ENCODE measurements at regions not wholly inside any gene's neighbourhood (a gene's known extent, or its start where the extent isn't known, plus 50 kb on each side); places are given as distances from the start of the nearest gene placed in this dataset.

GRCh38 chr6:56849896-56850295, 105.0 kb upstream of the BEND6 start:
- intact Hi-C loops (cut with micrococcal nuclease; ENCODE audit: unreplicated experiment), result loop anchor here (10.0 kb wide), 2 partner anchors 85 to 215 kb away; no protein-coding TSS in a partner anchor
- Histone ChIP-seq H3K9me3 (ENCODE audit: low read length) (no peaks in the 10 kb centered on the region), H3K27ac (ENCODE audit: low read depth, low read length, poor library complexity, severe bottlenecking) (no peak overlapping the region), H3K79me2 (ENCODE audit: insufficient read depth, low read depth, low read length) (no peaks in the 10 kb centered on the region), H3K4me3 (ENCODE audit: low read depth, low read length, poor library complexity, severe bottlenecking) (no peak overlapping the region), H2AFZ (ENCODE audit: low read length) (no peak overlapping the region), H3K9me2 (ENCODE audit: insufficient read depth, low read length) (no peaks in the 10 kb centered on the region), H4K20me1 (ENCODE audit: insufficient read depth, low read length) (no peaks in the 10 kb centered on the region), H3K4me2 (ENCODE audit: low read length) (no peak overlapping the region), H3K4me1 (ENCODE audit: insufficient read depth, low read length, poor library complexity, severe bottlenecking) (peaks cover 4% of the 10 kb centered on the region), H3K36me3 (ENCODE audit: insufficient read depth, low read length) (no peaks in the 10 kb centered on the region)
- TF ChIP-seq CTCF (conservative IDR thresholded peaks at IDR 0.05; ENCODE audit: low read length) (no peak), EZH2phosphoT487 (IDR thresholded peaks at IDR 0.05; ENCODE audit: borderline replicate concordance, low read depth, low read length) (no peak)
- BruUV-seq (replicated peaks), result no TSS peak
- DNase-seq (ENCODE audit: low spot score), result no peak
- ChIA-PET CTCF (ENCODE audit: unreplicated experiment) (interaction anchor here (0.6 kb wide), 1 partner anchor 240 kb away, joined by 3 read pairs; the partner anchor contains the start of gene ZNF451), POLR2A (no interaction called here)

DNA sequence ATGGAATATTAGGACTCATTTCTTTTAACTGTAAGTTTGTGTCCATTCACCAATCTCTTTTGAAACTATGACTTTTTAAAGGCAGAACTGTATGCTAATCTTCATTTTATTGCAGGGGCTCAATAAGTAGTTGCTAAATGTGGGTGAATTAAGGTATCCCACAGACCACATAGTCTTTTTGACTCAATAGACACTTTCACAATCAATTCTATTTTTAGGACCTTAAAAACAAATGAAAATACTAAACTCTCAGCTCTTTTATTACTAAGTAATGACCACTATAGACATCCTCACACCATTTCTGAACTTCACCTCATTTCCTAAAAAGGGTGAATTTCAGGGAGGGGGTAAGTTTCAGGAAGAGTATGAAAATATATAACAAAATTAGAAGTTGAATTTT, 106.8 kb upstream of the BEND6 start:
- DNase-seq (ENCODE audit: low spot score), result no peak
- ChIA-PET CTCF (ENCODE audit: unreplicated experiment) (no interaction called here), POLR2A (no interaction called here)
- no peak for TF ChIP-seq CTCF (conservative IDR thresholded peaks at IDR 0.05; ENCODE audit: low read length)
- TF ChIP-seq EZH2phosphoT487 (IDR thresholded peaks at IDR 0.05; ENCODE audit: borderline replicate concordance, low read depth, low read length), result no peak
- no TSS peak for BruUV-seq (replicated peaks)
- H4K20me1 ChIP-seq (ENCODE audit: insufficient read depth, low read length), result no peaks in the 10 kb centered on the region
- H3K9me2 ChIP-seq (ENCODE audit: insufficient read depth, low read length), result no peaks in the 10 kb centered on the region
- no peak overlapping the region for H2AFZ ChIP-seq (ENCODE audit: low read length)
- intact Hi-C loops (cut with micrococcal nuclease; ENCODE audit: unreplicated experiment), result loop anchor here (10.0 kb wide), 1 partner anchor 83 kb away; no protein-coding TSS in a partner anchor
- no peak overlapping the region for H3K27ac ChIP-seq (ENCODE audit: low read depth, low read length, poor library complexity, severe bottlenecking)
- H3K4me2 ChIP-seq (ENCODE audit: low read length), result no peak overlapping the region
- H3K79me2 ChIP-seq (ENCODE audit: insufficient read depth, low read depth, low read length), result no peaks in the 10 kb centered on the region
- H3K36me3 ChIP-seq (ENCODE audit: insufficient read depth, low read length), result no peaks in the 10 kb centered on the region
- no peaks in the 10 kb centered on the region for H3K9me3 ChIP-seq (ENCODE audit: low read length)
- no peak overlapping the region for H3K4me3 ChIP-seq (ENCODE audit: low read depth, low read length, poor library complexity, severe bottlenecking)
- H3K4me1 ChIP-seq (ENCODE audit: insufficient read depth, low read length, poor library complexity, severe bottlenecking), result peaks cover 4% of the 10 kb centered on the region

GRCh38 chr6:56845032-56845431, 109.9 kb upstream of the BEND6 start:
- no peak overlapping the region for H3K4me3 ChIP-seq (ENCODE audit: low read depth, low read length, poor library complexity, severe bottlenecking)
- no peak overlapping the region for H3K4me2 ChIP-seq (ENCODE audit: low read length)
- H2AFZ ChIP-seq (ENCODE audit: low read length), result no peak overlapping the region
- TF ChIP-seq EZH2phosphoT487 (IDR thresholded peaks at IDR 0.05; ENCODE audit: borderline replicate concordance, low read depth, low read length) (no peak), CTCF (conservative IDR thresholded peaks at IDR 0.05; ENCODE audit: low read length) (no peak)
- H3K79me2 ChIP-seq (ENCODE audit: insufficient read depth, low read depth, low read length), result no peaks in the 10 kb centered on the region
- no peaks in the 10 kb centered on the region for H3K4me1 ChIP-seq (ENCODE audit: insufficient read depth, low read length, poor library complexity, severe bottlenecking)
- no peaks in the 10 kb centered on the region for H3K36me3 ChIP-seq (ENCODE audit: insufficient read depth, low read length)
- H3K27ac ChIP-seq (ENCODE audit: low read depth, low read length, poor library complexity, severe bottlenecking), result no peak overlapping the region
- intact Hi-C loops (cut with micrococcal nuclease; ENCODE audit: unreplicated experiment), result loop anchor here (10.0 kb wide), 1 partner anchor 80 kb away; no protein-coding TSS in a partner anchor
- no peaks in the 10 kb centered on the region for H4K20me1 ChIP-seq (ENCODE audit: insufficient read depth, low read length)
- BruUV-seq (replicated peaks), result no TSS peak
- no peak for DNase-seq (ENCODE audit: low spot score)
- H3K9me3 ChIP-seq (ENCODE audit: low read length), result no peaks in the 10 kb centered on the region
- ChIA-PET CTCF (ENCODE audit: unreplicated experiment) (no interaction called here), POLR2A (interaction anchor here (0.7 kb wide), 1 partner anchor 84 kb away, joined by 5 read pairs; no protein-coding TSS in a partner anchor)
- no peaks in the 10 kb centered on the region for H3K9me2 ChIP-seq (ENCODE audit: insufficient read depth, low read length)

All from OCI-LY7 (cell line).